NCI-H1436 (cell line): ENCODE measurements at regions not wholly inside any gene's neighbourhood (a gene's known extent, or its start where the extent isn't known, plus 50 kb on each side); places are given as distances from the start of the nearest gene placed in this dataset.

Experiments used
- DNase-seq: peaks from one replicate; lab custom pipeline; 2025; lab: John Stamatoyannopoulos, UW

GRCh38 chr2:238561230-238561629 is 134.5 kb downstream of the ASB1 start:
- DNase-seq = no peak

- DNase-seq = no peak
Observed at GRCh38 chr2:238562446-238562845, 135.7 kb downstream of the ASB1 start.

DNA sequence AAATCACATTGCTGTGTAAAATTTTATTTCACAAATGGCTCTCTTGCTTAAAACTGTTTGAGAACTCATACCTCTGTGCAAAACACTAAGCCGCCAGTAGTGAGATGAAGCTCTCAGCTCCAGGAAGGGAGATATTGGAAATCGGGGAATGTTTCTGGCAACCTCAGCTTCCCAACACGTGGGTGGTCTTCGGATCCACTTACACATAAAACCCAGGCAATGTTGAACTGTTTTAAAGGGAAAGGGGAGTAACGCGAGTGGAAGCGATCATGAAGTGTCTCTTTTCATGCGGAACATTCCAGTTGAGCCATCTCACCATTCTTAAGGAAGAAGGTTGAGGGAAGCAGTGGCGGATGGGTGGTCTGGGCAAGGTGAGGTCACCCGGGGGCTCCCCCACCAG is 136.8 kb downstream of the ASB1 start:
- DNase-seq = no peak

GRCh38 chr2:238564286-238564920 is 137.7 kb downstream of the ASB1 start:
- no peak for DNase-seq

DNA sequence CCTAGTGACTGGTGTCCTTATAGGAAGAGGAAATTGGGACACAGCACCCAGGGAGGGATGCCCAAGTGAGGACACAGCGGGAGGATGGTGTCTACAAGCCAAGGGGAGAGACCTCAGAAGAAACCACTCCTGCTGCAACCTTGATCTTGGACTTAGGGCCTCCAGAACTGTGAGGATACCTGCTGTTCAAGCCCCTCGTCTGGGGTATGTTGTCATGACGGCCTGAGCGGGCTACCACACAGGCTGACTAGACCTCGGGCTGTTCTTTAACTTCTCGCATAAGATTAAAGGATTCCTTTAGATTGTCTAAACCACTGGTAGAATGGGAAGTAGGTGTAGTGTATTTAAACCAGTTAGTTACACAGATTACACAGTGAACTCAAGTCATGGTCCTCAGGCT is 138.3 kb downstream of the ASB1 start:
- no peak for DNase-seq

GRCh38 chr2:238566001-238566645 is 139.4 kb downstream of the ASB1 start:
- DNase-seq = no peak

- no peak for DNase-seq
Observed at GRCh38 chr2:238567067-238567855, 140.5 kb downstream of the ASB1 start.

DNA sequence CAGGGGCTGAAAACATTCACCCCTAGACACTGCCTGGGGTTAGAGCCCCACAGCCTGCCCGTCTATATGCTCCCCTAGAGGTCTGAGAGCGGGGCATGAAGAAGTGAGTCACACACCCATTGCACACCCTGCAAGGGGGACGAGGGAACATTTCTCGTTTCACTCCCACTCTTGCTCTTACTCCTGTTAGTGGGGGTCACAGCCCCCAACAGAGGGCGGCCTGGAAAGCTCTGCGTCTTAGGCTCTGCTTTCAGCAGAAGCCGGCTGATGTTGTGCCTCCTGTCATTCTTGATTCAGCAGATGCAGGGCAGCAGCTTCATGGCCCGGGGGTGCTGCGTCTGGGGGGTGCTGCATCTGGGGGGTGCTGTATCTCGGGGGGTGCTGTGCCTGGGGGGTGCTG is 141.3 kb downstream of the ASB1 start:
- DNase-seq = no peak

DNA sequence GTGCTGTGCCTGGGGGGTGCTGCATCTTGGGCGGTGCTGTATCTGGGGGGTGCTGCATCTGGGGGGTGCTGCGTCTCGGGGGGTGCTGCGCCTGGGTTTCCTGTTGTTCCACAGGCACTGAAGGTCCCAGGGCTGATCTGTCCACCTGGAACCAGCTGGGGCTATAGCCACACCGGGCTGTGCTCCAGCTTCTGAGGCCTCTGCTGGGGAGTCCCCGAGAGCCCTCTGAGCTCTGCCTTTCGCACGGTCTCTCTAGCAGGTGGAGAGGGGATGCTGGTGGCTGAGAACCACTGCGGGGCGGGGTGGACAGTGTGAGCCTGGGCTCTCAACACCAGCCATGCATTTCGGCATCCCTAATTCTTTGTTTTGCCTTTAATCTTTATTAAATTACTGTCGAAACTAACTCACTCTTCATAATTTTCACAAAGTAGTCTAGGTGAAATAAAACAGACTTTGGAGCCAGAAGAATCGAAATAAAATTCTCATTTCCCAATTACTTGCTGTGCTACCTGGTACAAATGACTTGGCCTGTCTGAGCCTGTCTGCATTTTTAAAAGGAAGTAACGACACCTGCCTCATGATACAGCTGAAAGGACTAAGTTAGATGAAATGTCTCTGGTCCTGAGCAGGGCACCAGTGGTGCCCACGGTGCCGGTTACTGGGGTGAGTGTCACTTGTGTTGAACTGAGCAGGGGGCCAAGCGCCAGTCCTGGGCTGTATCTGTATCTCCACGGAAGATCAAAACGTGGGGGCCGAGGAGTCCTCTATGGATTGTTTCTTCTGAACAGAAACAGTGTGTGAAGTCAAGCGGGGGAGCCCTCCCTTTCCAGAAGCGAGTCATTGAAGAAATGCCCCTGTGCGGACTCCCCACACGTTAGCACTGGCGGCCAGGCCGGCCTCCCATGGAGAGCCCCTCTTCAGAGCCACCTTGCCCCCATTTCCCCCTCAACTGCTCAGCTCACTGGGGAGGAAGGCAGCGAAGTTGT is 142.0 kb downstream of the ASB1 start:
- DNase-seq = no peak

GRCh38 chr2:238569507-238570195 is 142.9 kb downstream of the ASB1 start:
- DNase-seq = no peak

DNA sequence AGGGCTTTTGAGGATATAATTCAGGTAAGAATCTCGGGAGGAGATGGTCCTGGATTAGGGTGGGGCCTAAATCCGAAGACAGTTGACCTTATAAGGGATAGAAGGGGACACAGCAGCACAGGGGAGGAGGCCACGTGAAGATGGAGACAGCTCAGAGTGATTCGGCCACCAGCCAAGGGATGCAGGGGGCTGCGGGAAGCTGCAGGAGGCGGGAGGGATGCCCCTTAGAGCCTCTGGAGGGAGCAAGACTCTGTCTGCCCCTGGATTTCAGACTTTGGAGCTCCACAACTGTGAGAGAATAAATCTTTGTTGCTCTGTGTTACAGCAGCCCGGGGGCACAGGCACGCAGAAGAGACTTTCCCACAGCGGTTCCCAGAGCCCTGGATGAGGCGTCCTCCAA is 143.7 kb downstream of the ASB1 start:
- DNase-seq = no peak

GRCh38 chr2:238570926-238571325 is 144.2 kb downstream of the ASB1 start:
- DNase-seq = no peak

GRCh38 chr2:238571661-238572372 is 145.1 kb downstream of the ASB1 start:
- DNase-seq = no peak

DNA sequence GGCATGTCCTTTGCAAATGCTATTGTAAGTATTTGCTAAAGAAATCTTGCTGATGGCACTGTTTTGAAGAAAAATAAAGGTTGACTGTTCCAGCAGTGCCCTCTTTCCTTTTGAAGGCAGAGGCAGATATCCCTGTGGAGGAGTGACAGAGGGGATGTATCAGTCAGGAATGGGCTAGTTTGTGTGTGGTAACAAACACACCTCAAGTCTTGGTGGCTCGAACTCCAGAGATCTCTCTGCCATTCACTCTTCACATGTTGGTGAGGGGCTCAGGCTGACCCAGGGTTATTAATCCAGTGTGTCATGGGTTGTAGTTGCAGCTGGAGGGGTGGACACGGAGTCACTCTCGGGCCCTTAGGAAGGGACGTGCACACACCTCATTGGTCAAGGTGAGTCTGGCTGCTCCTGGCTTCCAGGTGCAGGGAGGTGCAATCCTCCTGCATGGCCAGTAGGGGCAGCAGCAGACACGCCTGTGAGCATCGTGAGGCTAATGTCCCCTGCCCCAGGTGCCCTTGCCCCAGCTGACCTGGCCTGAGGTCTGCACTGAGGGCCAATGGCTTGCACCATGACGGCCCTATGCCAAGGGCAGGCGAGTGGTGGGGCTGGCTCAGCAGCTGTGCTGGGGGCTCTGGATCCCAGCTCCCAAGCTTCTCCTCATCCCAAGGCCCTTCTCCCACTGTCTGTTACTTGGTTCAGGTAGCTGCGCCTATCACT is 146.5 kb downstream of the ASB1 start:
- no peak for DNase-seq

DNA sequence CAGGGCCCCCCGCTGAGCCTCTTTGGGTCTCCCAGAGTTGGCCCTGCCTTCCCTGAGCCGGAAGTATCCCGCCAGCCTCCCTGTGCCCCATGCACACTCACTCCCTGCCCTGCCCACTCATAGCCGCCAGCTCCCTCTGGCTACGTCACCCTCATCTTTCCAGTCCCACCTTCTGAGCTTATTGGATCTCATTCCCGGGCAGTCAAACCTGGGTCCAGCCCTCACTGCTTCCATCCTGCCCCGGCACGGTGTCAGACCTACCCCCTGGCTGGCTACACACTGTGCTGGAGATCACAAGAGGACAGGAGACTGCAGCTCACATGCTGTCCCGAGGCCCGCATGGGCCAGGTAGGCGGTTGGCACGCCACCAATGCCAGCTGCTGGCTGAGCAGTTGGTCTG is 147.2 kb downstream of the ASB1 start:
- DNase-seq = no peak

DNA sequence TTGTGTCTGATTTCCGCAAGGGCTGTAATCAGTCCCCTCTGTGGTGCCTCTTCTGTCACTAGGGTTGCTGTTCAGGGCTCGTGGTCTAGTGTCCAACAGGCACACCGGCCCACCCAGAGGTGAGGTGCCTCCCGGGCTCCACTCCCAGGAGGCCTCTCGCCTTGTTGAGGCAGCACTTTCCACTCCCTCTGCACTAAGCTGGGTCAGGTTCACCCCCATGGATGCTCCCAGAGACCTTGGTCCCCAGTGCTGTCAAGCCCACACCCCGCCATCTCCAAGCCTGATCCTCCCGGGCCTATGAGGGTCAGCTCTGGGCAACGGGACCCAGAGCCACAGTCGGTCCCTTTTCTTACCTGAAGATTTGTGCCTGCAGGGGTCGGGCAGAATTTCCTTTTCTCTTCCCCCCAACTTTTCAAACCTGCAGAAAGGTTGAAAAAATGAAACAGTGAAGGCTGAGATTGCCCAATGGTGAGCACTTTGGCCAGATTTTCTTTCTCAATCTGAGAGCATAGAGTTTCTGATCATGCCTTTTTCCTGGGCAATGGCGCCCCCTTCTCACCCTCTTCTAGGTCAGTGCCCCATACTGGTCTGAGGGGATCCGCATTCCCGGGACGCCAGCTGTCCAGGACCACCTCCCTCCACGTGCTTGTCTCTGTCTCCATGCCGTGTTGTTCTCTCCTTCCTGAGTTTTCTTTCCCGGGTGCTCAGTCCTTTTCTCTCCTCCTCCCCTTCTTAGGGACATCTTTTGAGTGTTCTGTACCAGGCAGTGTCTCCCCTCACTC is 148.0 kb downstream of the ASB1 start:
- DNase-seq = no peak

- DNase-seq = no peak
Observed at GRCh38 chr2:238576674-238577073, 149.9 kb downstream of the ASB1 start.

DNA sequence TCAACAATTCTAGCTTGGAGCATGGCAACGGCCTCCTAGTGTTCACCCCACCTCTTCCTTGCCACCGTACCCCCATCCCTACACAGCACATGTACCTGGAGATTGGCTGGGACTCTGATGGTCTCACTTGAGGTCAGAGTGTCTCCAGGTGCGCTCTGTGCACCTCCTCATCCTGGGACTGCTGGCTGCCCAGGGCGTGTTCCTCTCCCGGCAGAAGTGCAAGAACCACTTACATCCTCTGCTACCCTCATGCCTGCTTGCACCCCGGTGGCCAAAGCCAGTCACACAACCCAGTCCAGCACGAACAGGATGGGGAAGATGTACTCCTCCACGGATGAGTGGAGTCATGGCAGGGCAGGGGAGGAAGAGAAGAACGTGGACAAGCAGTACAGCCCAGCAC is 151.5 kb downstream of the ASB1 start:
- no peak for DNase-seq

GRCh38 chr2:238580486-238580885 is 153.8 kb downstream of the ASB1 start:
- DNase-seq = no peak
